Mesenchymal stem cell (in vitro differentiated cells and primary cell): ENCODE measurements at regions not wholly inside any gene's neighbourhood (a gene's known extent, or its start where the extent isn't known, plus 50 kb on each side); places are given as distances from the start of the nearest gene placed in this dataset.

ENCODE experiments used
- DNase-seq: peaks from one replicate; pipeline ENCODE4 v3.0.0-alpha.2; 2013
- H2AFZ ChIP-seq: one replicate; pipeline ENCODE4 v1.6.1; 2013; ENCODE audit warnings: low read depth, mild to moderate bottlenecking, control low read depth, inconsistent platforms, low read length, moderate library complexity
- H2AK5ac ChIP-seq: 2 replicates; pipeline ENCODE4 v1.6.1; 2013; ENCODE audit warnings: low read length, moderate library complexity, mild to moderate bottlenecking, inconsistent platforms; ENCODE audit not compliant: severe bottlenecking
- H2BK120ac ChIP-seq: one replicate; pipeline ENCODE4 v1.6.1; 2013; ENCODE audit warnings: low read depth, mild to moderate bottlenecking, inconsistent platforms, low read length, moderate library complexity
- H2BK12ac ChIP-seq, 2 experiments: one replicate each; pipeline ENCODE4 v1.6.1; 2013; ENCODE audit warnings: inconsistent platforms in 2 of 2, low read length in 2 of 2, mild to moderate bottlenecking in 2 of 2, moderate library complexity in 2 of 2, control low read depth in 1 of 2
- H2BK15ac ChIP-seq: one replicate; pipeline ENCODE4 v1.6.1; 2013; ENCODE audit warnings: mild to moderate bottlenecking, low read depth, inconsistent platforms; ENCODE audit not compliant: poor library complexity, severe bottlenecking
- H2BK5ac ChIP-seq: 2 replicates; pipeline ENCODE4 v1.6.1; 2013; ENCODE audit warnings: low read depth, mild to moderate bottlenecking, low read length, control low read depth, inconsistent platforms; ENCODE audit not compliant: poor library complexity, severe bottlenecking
- H3K14ac ChIP-seq, 2 experiments: one replicate each; pipeline ENCODE4 v1.6.1; 2013; ENCODE audit warnings: inconsistent platforms in 2 of 2, low read length in 2 of 2, control low read depth in 1 of 2, mild to moderate bottlenecking in 1 of 2, moderate library complexity in 1 of 2
- H3K18ac ChIP-seq, 2 experiments: one replicate each; pipeline ENCODE4 v1.6.1; 2013; ENCODE audit warnings: inconsistent platforms in 2 of 2, low read length in 2 of 2, control low read depth in 1 of 2, low read depth in 1 of 2, mild to moderate bottlenecking in 1 of 2
- H3K23ac ChIP-seq, 2 experiments: one replicate each; pipeline ENCODE4 v1.6.1; 2013; ENCODE audit warnings: inconsistent platforms in 2 of 2, low read length in 2 of 2, mild to moderate bottlenecking in 2 of 2, moderate library complexity in 2 of 2, control low read depth in 1 of 2
- H3K27ac ChIP-seq: 2 replicates; pipeline ENCODE4 v1.5.1; 2013; ENCODE audit warnings: mild to moderate bottlenecking, moderate library complexity, low read length, control low read depth, inconsistent platforms; ENCODE audit not compliant: poor library complexity, severe bottlenecking
- H3K27me3 ChIP-seq, 2 experiments: 2 replicates each; pipeline versions ENCODE4 v1.6.1 to v1.7.0; 2013; ENCODE audit warnings: low read length in 2 of 2, mild to moderate bottlenecking in 2 of 2, moderate library complexity in 2 of 2, control low read depth in 1 of 2, inconsistent platforms in 1 of 2; ENCODE audit not compliant: control insufficient read depth in 1 of 2, insufficient read depth in 1 of 2
- H3K36me3 ChIP-seq, 2 experiments: 2 replicates each; pipeline versions ENCODE4 v1.6.1 to v1.7.0; 2013; ENCODE audit warnings: low read length in 2 of 2, control low read depth in 1 of 2, inconsistent platforms in 1 of 2, low read depth in 1 of 2, mild to moderate bottlenecking in 1 of 2; ENCODE audit not compliant: insufficient read depth in 2 of 2, control insufficient read depth in 1 of 2
- H3K4ac ChIP-seq, 2 experiments: one replicate each; pipeline ENCODE4 v1.6.1; 2013; ENCODE audit warnings: inconsistent platforms in 2 of 2, low read length in 2 of 2, mild to moderate bottlenecking in 2 of 2, moderate library complexity in 2 of 2, control low read depth in 1 of 2, low read depth in 1 of 2
- H3K4me1 ChIP-seq: 2 replicates; pipeline ENCODE4 v1.6.1; 2013; ENCODE audit warnings: low read depth, low read length, control low read depth; ENCODE audit not compliant: control insufficient read depth, insufficient read depth
- H3K4me2 ChIP-seq: 2 replicates; pipeline ENCODE4 v1.6.1; 2013; ENCODE audit warnings: low read length, mild to moderate bottlenecking, inconsistent platforms; ENCODE audit not compliant: poor library complexity, severe bottlenecking
- H3K4me3 ChIP-seq, 2 experiments: 2 replicates each; pipeline versions ENCODE4 v1.5.1 to v1.7.0; 2013; ENCODE audit warnings: low read length in 2 of 2, mild to moderate bottlenecking in 2 of 2, control low read depth in 1 of 2, low read depth in 1 of 2; ENCODE audit not compliant: insufficient read depth in 1 of 2
- H3K79me1 ChIP-seq: replicated peaks from 2 replicates; pipeline ENCODE4 v1.6.1; 2013; ENCODE audit warnings: mild to moderate bottlenecking, control low read depth, low read length, inconsistent platforms; ENCODE audit not compliant: poor library complexity, severe bottlenecking
- H3K9ac ChIP-seq: 2 replicates; pipeline ENCODE4 v1.7.0; 2013; ENCODE audit warnings: mild to moderate bottlenecking, low read length, moderate library complexity
- H3K9me3 ChIP-seq: 2 replicates; pipeline ENCODE4 v1.7.0; 2013; ENCODE audit warnings: mild to moderate bottlenecking, low read length; ENCODE audit not compliant: control insufficient read depth
- H4K8ac ChIP-seq: one replicate; pipeline ENCODE4 v1.6.1; 2013; ENCODE audit warnings: inconsistent platforms, mild to moderate bottlenecking, low read length, moderate library complexity
- H4K91ac ChIP-seq: one replicate; pipeline ENCODE4 v1.6.1; 2013; ENCODE audit warnings: mild to moderate bottlenecking, low read length, inconsistent platforms
- WGBS: methylation state at CpG from one replicate; pipeline ENCODE4 v1.1.7; 2013; ENCODE audit warnings: mixed read lengths; 5-methylcytosine and 5-hydroxymethylcytosine counted together

DNA sequence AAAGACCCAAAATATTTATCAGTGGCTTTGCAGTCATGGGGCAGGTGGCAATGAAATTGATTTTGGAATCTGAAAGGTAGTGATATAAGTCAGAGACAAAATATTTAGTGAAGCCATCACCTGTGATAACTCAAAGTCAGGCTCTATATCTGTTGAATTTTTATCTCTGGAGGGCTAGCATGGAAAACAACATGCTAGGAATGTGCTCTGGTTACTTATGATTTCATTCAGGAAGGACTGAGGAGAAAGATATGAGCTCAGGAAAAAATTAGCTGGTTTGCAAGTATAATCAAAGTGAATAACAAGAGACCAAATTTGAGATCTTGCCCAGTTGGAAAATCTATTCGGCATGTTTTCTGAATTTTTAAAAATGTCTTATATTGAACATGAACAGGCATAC is 364.6 kb upstream of the LRRC7 start:
- no peak overlapping the region for H2BK5ac ChIP-seq
- H2BK120ac ChIP-seq, result no peak overlapping the region
- H4K91ac ChIP-seq, result no peak overlapping the region
- no peak overlapping the region for H3K9ac ChIP-seq
- no peaks in the 10 kb centered on the region for H3K4me1 ChIP-seq
- no peaks in the 10 kb centered on the region for H3K36me3 ChIP-seq
- no peak overlapping the region for H2AK5ac ChIP-seq
- H2AFZ ChIP-seq, result no peak overlapping the region
- H3K79me1 ChIP-seq, result no peaks in the 10 kb centered on the region
- peaks cover 13% of the 10 kb centered on the region for H3K9me3 ChIP-seq
- H3K23ac ChIP-seq, result no peak overlapping the region
- no peak overlapping the region for H3K27ac ChIP-seq
- H4K8ac ChIP-seq, result no peak overlapping the region
- H3K18ac ChIP-seq, result no peak overlapping the region
- H3K4me3 ChIP-seq, result no peak overlapping the region
- no peak overlapping the region for H3K14ac ChIP-seq
- WGBS, result 91% methylated on average over 1 of the region's 1 CpG
- H2BK15ac ChIP-seq, result no peak overlapping the region
- DNase-seq, result no peak
- no peak overlapping the region for H3K4me2 ChIP-seq
- no peaks in the 10 kb centered on the region for H3K27me3 ChIP-seq
- H3K4ac ChIP-seq, result no peak overlapping the region
- H2BK12ac ChIP-seq, result no peak overlapping the region

DNA sequence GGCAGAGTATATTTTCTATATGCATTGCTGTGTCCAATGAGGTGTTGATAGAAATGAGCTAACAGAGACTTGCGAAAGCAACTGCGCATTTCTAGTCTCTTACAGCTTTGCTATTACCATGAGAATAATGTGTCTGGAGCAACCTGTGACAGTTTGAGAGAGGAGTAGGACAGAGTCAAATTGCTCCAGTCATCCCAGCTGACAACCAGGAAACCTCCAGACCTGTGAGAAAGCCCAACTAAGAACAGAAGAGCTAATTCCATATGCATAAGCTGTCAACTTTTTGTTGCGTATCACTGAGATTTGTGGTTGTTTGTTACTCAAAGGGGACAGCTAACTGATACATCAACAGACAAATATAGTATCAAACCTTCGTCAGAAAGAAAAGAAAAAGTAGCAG is 354.1 kb upstream of the LRRC7 start:
- Histone ChIP-seq H3K9ac (no peak overlapping the region), H3K36me3 (no peaks in the 10 kb centered on the region), H4K91ac (no peak overlapping the region), H3K9me3 (no peaks in the 10 kb centered on the region), H2AK5ac (no peak overlapping the region), H3K79me1 (no peaks in the 10 kb centered on the region), H2BK15ac (no peak overlapping the region), H3K4ac (no peak overlapping the region), H3K4me2 (no peak overlapping the region), H3K27me3 (no peaks in the 10 kb centered on the region), H3K27ac (no peak overlapping the region), H2BK5ac (no peak overlapping the region), H3K23ac (no peak overlapping the region), H2AFZ (no peak overlapping the region), H3K4me3 (no peak overlapping the region), H3K4me1 (no peaks in the 10 kb centered on the region), H2BK12ac (no peak overlapping the region), H3K18ac (no peak overlapping the region), H4K8ac (no peak overlapping the region), H2BK120ac (no peak overlapping the region), H3K14ac (no peak overlapping the region)
- 100% methylated on average over 2 of the region's 4 CpGs for WGBS
- no peak for DNase-seq

DNA sequence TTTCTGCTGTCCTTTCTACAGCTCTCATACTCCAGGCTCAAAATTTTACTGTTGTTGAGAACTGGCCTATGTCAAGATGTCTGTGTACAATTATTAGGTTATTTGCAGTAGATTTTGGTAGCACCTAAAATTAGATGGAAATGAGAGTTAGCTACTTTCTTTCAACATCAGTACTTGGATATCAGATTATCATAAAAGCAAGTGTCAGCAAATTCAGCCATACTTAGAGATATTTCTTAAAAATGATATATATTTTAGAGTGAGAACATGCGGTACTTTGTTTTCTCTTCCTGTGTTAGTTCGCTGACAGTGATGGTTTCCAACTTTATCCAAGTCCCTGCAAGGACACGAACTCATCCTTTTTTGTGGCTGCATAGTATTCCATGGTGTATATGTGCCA is 351.8 kb upstream of the LRRC7 start:
- no peak overlapping the region for H3K4ac ChIP-seq
- no peak overlapping the region for H3K14ac ChIP-seq
- no peak overlapping the region for H3K4me3 ChIP-seq
- H3K79me1 ChIP-seq, result no peaks in the 10 kb centered on the region
- no peak overlapping the region for H4K8ac ChIP-seq
- H3K18ac ChIP-seq, result no peak overlapping the region
- H2BK15ac ChIP-seq, result no peak overlapping the region
- no peak overlapping the region for H4K91ac ChIP-seq
- no peaks in the 10 kb centered on the region for H3K27me3 ChIP-seq
- no peaks in the 10 kb centered on the region for H3K4me1 ChIP-seq
- no peak for DNase-seq
- H3K36me3 ChIP-seq, result no peaks in the 10 kb centered on the region
- no peak overlapping the region for H3K23ac ChIP-seq
- no peak overlapping the region for H2BK120ac ChIP-seq
- no peak overlapping the region for H3K9ac ChIP-seq
- no peak overlapping the region for H2BK12ac ChIP-seq
- H3K4me2 ChIP-seq, result no peak overlapping the region
- WGBS, result 92% methylated on average over 3 of the region's 3 CpGs
- H2AFZ ChIP-seq, result no peak overlapping the region
- no peak overlapping the region for H2BK5ac ChIP-seq
- no peak overlapping the region for H2AK5ac ChIP-seq
- no peak overlapping the region for H3K27ac ChIP-seq
- no peaks in the 10 kb centered on the region for H3K9me3 ChIP-seq

GRCh38 chr1:69220672-69221071 is 347.1 kb upstream of the LRRC7 start:
- Histone ChIP-seq H2AK5ac (no peak overlapping the region), H2AFZ (no peak overlapping the region), H3K4me2 (no peak overlapping the region), H3K4me1 (no peaks in the 10 kb centered on the region), H3K23ac (no peak overlapping the region), H3K18ac (no peak overlapping the region), H2BK5ac (no peak overlapping the region), H4K8ac (no peak overlapping the region), H3K27me3 (no peaks in the 10 kb centered on the region), H2BK12ac (no peak overlapping the region), H3K36me3 (no peaks in the 10 kb centered on the region), H3K27ac (no peak overlapping the region), H3K79me1 (no peaks in the 10 kb centered on the region), H2BK15ac (no peak overlapping the region), H3K9me3 (no peaks in the 10 kb centered on the region), H3K4ac (no peak overlapping the region), H3K4me3 (no peak overlapping the region), H3K9ac (no peak overlapping the region), H4K91ac (no peak overlapping the region), H2BK120ac (no peak overlapping the region), H3K14ac (no peak overlapping the region)
- DNase-seq, result no peak
- WGBS, result no CpG with 5 or more reads among the region's 1 CpG
